CD4-positive, CD25-positive, alpha-beta regulatory T cell (primary cell): ENCODE measurements at regions not wholly inside any gene's neighbourhood (a gene's known extent, or its start where the extent isn't known, plus 50 kb on each side); places are given as distances from the start of the nearest gene placed in this dataset.

Experiments
- ATAC-seq, 2 donors: fragments of 150-1000 bp; cut with Tn5 transposase; one replicate each; pipeline ENCODE4 v1.10.0; 2021; ENCODE audit warnings: low read depth in 2 of 2, moderate number of reproducible peaks in 2 of 2, moderate library complexity in 1 of 2
- DNase-seq, 3 donors: peaks; one replicate each; pipeline versions ENCODE4 v3.0.0 to v3.0.0-alpha.2; 2012 to 2022; ENCODE audit warnings: mixed read lengths in 1 of 3
- H3K27ac ChIP-seq: one replicate; pipeline ENCODE4 v1.7.0; 2013; ENCODE audit warnings: mild to moderate bottlenecking, low read length; ENCODE audit not compliant: insufficient read depth, poor library complexity, severe bottlenecking
- H3K27me3 ChIP-seq: one replicate; pipeline ENCODE4 v1.7.0; 2013; ENCODE audit warnings: low read length; ENCODE audit not compliant: control insufficient read depth, insufficient read depth
- H3K36me3 ChIP-seq: one replicate; pipeline ENCODE4 v1.7.0; 2013; ENCODE audit warnings: mild to moderate bottlenecking, low read length, moderate library complexity; ENCODE audit not compliant: control insufficient read depth, insufficient read depth
- H3K4me1 ChIP-seq: 2 replicates; pipeline ENCODE4 v1.7.0; 2013; ENCODE audit warnings: mild to moderate bottlenecking, low read length; ENCODE audit not compliant: insufficient read depth, control insufficient read depth, poor library complexity, severe bottlenecking
- H3K4me3 ChIP-seq: one replicate; pipeline ENCODE4 v1.7.0; 2013; ENCODE audit warnings: low read depth, mild to moderate bottlenecking, low read length, moderate library complexity
- H3K9me3 ChIP-seq, 2 experiments: 1 replicate in 1 of 2; 2 replicates in 1 of 2; pipeline ENCODE4 v1.7.0; 2013; ENCODE audit warnings: low read length in 2 of 2, mild to moderate bottlenecking in 1 of 2, moderate library complexity in 1 of 2; ENCODE audit not compliant: control insufficient read depth in 2 of 2
- H3K27ac Mint-ChIP-seq, 3 donors: one replicate each; pipeline ENCODE4 v1.8.0; 2020 to 2022; ENCODE audit warnings: mild to moderate bottlenecking in 3 of 3, mixed read lengths in 3 of 3, moderate library complexity in 2 of 3
- H3K27me3 Mint-ChIP-seq: one replicate; pipeline ENCODE4 v1.8.0; 2022; ENCODE audit warnings: mild to moderate bottlenecking, mixed read lengths
- H3K36me3 Mint-ChIP-seq: one replicate; pipeline ENCODE4 v1.8.0; 2020; ENCODE audit warnings: mixed read lengths
- H3K4me1 Mint-ChIP-seq, 4 donors: one replicate each; pipeline ENCODE4 v1.8.0; 2020 to 2022; ENCODE audit warnings: mixed read lengths in 4 of 4, mild to moderate bottlenecking in 1 of 4
- H3K4me3 Mint-ChIP-seq, 4 donors: one replicate each; pipeline ENCODE4 v1.8.0; 2020 to 2022; ENCODE audit warnings: mild to moderate bottlenecking in 4 of 4, mixed read lengths in 4 of 4, moderate library complexity in 3 of 4
- H3K9me3 Mint-ChIP-seq, 7 donors: one replicate each; pipeline ENCODE4 v1.8.0; 2020 to 2022; ENCODE audit warnings: mixed read lengths in 7 of 7, mild to moderate bottlenecking in 3 of 7, moderate library complexity in 2 of 7

DNA sequence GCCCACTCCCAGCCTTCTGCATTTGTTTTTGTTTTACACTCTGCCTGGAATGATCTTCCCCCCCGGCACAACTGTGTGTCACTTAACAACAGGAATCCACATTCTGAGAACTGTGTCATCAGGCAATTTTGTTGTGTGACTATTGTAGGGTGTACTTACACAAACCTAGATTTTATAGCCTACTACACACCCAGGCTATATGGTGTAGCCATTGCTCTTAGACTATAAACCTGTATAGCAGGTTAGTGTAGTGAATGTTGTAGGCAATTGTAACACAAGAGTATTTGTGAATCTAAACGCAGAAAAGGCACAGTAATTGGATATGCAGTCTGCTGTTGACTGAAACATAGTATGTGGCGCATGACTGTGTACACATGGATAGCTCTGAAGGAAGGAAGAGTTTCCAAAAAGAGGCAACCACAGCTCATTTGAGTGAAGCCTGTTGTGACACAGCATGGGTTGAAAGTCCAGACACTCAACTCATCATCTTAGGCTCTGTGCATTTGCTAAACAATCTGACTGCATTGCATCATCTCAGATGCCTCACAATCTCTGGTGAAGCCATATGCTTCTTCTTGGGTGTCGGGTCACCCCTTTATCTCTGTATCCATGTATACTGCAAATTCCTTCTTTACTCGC, 506.6 kb upstream of the SPHKAP start:
- peaks cover 0 to 23% (median 5%) of the 10 kb centered on the region in 7 donors for H3K9me3 Mint-ChIP-seq
- no peaks in the 10 kb centered on the region for H3K36me3 Mint-ChIP-seq
- Histone ChIP-seq H3K9me3 (no peaks in the 10 kb centered on the region), H3K27ac (no peak overlapping the region), H3K4me3 (no peak overlapping the region), H3K36me3 (no peaks in the 10 kb centered on the region), H3K27me3 (no peaks in the 10 kb centered on the region), H3K4me1 (no peaks in the 10 kb centered on the region)
- H3K4me3 Mint-ChIP-seq: no peak overlapping the region
- H3K4me1 Mint-ChIP-seq: no peaks in the 10 kb centered on the region
- no peak overlapping the region for H3K27ac Mint-ChIP-seq
- no peak for DNase-seq
- no peaks in the 10 kb centered on the region for H3K27me3 Mint-ChIP-seq
- ATAC-seq: no peak

DNA sequence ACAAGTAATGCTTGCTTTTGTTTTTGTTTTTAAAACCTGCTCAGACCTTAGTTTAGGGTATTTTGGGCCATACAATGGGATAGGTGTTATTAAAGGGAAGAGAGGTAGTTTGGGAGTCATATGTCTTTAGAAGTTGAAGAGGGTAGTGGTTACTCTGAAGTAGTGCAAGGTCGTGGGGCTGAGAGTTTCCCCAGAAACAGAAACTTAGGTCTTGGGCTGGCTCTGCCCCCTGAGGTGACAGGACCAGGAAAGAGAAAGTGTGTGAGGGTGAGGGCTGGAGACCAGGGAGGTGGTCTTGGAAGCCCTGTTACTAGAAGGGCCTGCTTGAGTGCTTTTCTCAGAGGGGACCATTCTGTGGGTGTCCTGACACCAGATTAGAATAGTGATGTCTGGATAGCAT, 500.5 kb upstream of the SPHKAP start:
- DNase-seq (no peak), ATAC-seq (no peak)
- Mint-ChIP-seq H3K27me3 (no peaks in the 10 kb centered on the region), H3K36me3 (no peaks in the 10 kb centered on the region), H3K9me3 (peaks cover 3 to 16% (median 4%) of the 10 kb centered on the region in 7 donors), H3K27ac (no peak overlapping the region), H3K4me1 (no peaks in the 10 kb centered on the region), H3K4me3 (no peak overlapping the region)
- Histone ChIP-seq H3K4me3 (no peak overlapping the region), H3K27ac (no peak overlapping the region), H3K36me3 (no peaks in the 10 kb centered on the region), H3K4me1 (no peaks in the 10 kb centered on the region), H3K27me3 (no peaks in the 10 kb centered on the region), H3K9me3 (no peaks in the 10 kb centered on the region)

DNA sequence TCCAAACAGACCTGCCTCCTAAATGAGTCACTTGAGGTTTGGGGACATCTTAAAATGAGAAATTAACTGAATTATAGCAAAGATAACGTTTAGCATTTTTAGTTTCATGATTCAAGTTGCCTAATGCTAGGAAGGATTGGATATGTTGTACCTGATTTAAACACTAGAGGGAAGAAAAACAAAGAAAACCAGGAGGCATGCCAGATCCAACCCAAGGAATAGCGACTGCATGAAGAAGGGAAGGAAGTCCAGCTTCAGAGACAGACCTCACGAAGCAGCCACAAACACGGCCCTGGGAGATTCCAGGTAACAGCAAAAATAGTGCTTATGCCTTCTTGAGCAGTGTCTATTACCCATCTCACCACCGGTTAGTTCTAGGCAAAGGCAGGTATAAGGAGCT, 499.9 kb upstream of the SPHKAP start:
- H3K9me3 Mint-ChIP-seq: peaks cover 3 to 14% (median 4%) of the 10 kb centered on the region in 7 donors
- no peaks in the 10 kb centered on the region for H3K4me1 ChIP-seq
- no peak for DNase-seq
- no peaks in the 10 kb centered on the region for H3K27me3 Mint-ChIP-seq
- no peak overlapping the region for H3K4me3 Mint-ChIP-seq
- H3K27ac ChIP-seq: no peak overlapping the region
- H3K9me3 ChIP-seq: no peaks in the 10 kb centered on the region
- H3K4me3 ChIP-seq: no peak overlapping the region
- ATAC-seq: no peak
- no peaks in the 10 kb centered on the region for H3K36me3 Mint-ChIP-seq
- H3K27me3 ChIP-seq: no peaks in the 10 kb centered on the region
- H3K36me3 ChIP-seq: no peaks in the 10 kb centered on the region
- no peak overlapping the region for H3K27ac Mint-ChIP-seq
- no peaks in the 10 kb centered on the region for H3K4me1 Mint-ChIP-seq

DNA sequence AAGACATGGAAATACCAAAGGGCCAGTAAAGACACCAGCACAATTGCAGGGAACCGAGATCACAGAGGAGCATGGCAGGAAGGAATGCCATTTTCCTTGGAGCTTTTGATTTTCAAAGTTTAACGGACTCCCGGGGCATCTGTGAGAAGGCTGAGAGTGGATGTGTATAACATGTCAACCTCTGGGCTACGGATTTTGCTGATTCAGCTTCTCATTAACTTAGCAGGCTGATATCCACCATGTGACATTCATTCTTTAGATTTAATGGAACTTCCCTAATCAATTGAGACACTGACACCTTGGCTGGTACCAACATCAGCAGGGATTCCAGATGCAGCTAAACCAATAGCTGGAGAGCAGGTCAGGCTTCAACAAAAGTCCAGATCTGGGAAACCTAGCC, 496.6 kb upstream of the SPHKAP start:
- no peaks in the 10 kb centered on the region for H3K27me3 Mint-ChIP-seq
- no peak overlapping the region for H3K4me3 Mint-ChIP-seq
- ATAC-seq (no peak), DNase-seq (no peak)
- H3K27ac ChIP-seq: no peak overlapping the region
- no peak overlapping the region for H3K4me3 ChIP-seq
- no peaks in the 10 kb centered on the region for H3K36me3 Mint-ChIP-seq
- H3K36me3 ChIP-seq: no peaks in the 10 kb centered on the region
- no peak overlapping the region for H3K27ac Mint-ChIP-seq
- H3K4me1 Mint-ChIP-seq: no peaks in the 10 kb centered on the region
- H3K4me1 ChIP-seq: no peaks in the 10 kb centered on the region
- H3K9me3 ChIP-seq: no peaks in the 10 kb centered on the region
- no peaks in the 10 kb centered on the region for H3K27me3 ChIP-seq
- peaks cover 3 to 11% (median 4%) of the 10 kb centered on the region in 7 donors for H3K9me3 Mint-ChIP-seq

DNA sequence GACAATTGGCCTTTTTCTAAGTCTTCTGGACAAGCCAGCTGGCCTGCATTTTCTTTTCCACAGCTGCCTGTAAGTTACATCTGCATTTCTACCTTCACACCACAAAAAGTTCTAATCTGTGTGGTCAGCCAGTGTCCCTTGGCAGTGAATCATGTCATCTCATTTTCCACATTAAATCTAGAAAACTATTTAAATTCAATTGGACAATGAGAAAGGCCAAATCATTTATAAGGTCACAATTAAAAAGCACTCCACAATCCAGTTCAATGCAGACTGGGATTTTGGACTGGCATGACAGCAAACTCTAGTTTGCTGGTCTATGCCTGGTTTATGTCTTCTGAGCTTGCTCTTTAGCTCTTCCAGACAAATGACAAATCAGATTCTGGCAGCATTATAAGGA, 494.2 kb upstream of the SPHKAP start:
- Mint-ChIP-seq H3K27me3 (no peaks in the 10 kb centered on the region), H3K4me1 (no peaks in the 10 kb centered on the region), H3K4me3 (no peak overlapping the region), H3K9me3 (peaks cover 3 to 11% (median 3%) of the 10 kb centered on the region in 7 donors), H3K36me3 (no peaks in the 10 kb centered on the region), H3K27ac (no peak overlapping the region)
- H3K9me3 ChIP-seq: no peaks in the 10 kb centered on the region
- H3K27ac ChIP-seq: no peak overlapping the region
- DNase-seq (no peak), ATAC-seq (no peak)
- H3K27me3 ChIP-seq: no peaks in the 10 kb centered on the region
- no peak overlapping the region for H3K4me3 ChIP-seq
- H3K4me1 ChIP-seq: no peaks in the 10 kb centered on the region
- no peaks in the 10 kb centered on the region for H3K36me3 ChIP-seq

DNA sequence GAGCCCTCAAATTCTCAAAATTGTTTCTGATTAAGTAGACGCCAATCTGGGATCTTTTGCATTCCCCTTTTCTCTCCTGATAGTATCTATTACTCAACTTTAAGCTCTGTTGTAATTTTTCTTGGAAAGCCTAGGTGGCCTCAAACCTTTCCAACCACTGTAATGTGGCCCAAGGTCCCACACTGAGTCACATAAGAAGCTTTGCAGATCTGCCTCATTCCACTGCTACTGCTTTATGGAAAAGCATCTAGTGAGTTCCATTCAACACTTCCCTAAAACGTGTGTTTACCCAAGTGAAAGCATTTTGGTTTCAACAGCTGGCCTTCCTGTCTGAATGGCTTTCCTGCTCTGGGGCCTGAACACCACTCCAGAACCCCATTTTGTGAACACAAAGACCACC, 493.6 kb upstream of the SPHKAP start:
- H3K36me3 ChIP-seq: no peaks in the 10 kb centered on the region
- no peaks in the 10 kb centered on the region for H3K27me3 ChIP-seq
- DNase-seq (no peak), ATAC-seq (no peak)
- no peak overlapping the region for H3K27ac ChIP-seq
- Mint-ChIP-seq H3K4me3 (no peak overlapping the region), H3K27ac (no peak overlapping the region), H3K36me3 (no peaks in the 10 kb centered on the region), H3K4me1 (no peaks in the 10 kb centered on the region), H3K9me3 (peaks cover 3 to 11% (median 3%) of the 10 kb centered on the region in 7 donors), H3K27me3 (no peaks in the 10 kb centered on the region)
- H3K4me1 ChIP-seq: no peaks in the 10 kb centered on the region
- H3K4me3 ChIP-seq: no peak overlapping the region
- no peaks in the 10 kb centered on the region for H3K9me3 ChIP-seq

DNA sequence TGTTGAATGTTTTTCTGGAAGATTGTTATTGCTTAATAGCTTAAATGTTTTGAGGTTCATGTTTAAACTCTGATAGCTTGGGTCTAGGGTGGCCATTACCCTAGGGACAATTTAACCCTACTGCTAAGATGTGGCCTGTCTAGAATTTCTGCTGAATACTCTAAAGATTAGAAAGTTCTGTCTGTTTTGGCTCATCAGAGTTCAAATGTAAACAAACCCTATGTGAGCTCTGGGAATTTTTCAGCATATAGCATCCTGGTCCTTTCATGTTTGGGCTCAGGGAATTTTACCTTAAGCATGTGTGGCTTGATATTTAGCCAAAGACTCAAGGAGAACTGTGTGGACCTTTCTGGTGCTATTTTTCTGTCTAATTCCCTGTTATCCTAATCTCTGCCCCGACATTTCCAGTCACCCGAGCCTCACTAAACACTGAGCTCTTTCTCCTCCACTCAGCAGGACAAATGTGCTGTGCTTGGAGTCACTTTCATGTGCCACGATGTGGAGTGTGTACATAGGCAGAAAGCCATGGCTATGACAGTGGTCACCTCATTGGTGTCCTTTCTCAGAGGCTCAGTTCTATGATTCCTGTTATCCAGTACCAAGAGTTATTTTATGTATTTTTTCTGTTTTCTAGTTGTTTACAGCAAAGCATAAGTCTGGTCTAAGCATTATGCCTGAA, 492.5 kb upstream of the SPHKAP start:
- Histone ChIP-seq H3K4me1 (no peaks in the 10 kb centered on the region), H3K9me3 (no peaks in the 10 kb centered on the region), H3K27me3 (no peaks in the 10 kb centered on the region), H3K4me3 (no peak overlapping the region), H3K27ac (no peak overlapping the region), H3K36me3 (no peaks in the 10 kb centered on the region)
- DNase-seq (no peak), ATAC-seq (no peak)
- peak overlapping the region in 1 of 4 donors; percentile 84 for H3K4me3 Mint-ChIP-seq
- H3K27me3 Mint-ChIP-seq: no peaks in the 10 kb centered on the region
- no peaks in the 10 kb centered on the region for H3K4me1 Mint-ChIP-seq
- H3K27ac Mint-ChIP-seq: no peak overlapping the region
- peaks cover 2 to 11% (median 3%) of the 10 kb centered on the region in 7 donors for H3K9me3 Mint-ChIP-seq
- no peaks in the 10 kb centered on the region for H3K36me3 Mint-ChIP-seq

DNA sequence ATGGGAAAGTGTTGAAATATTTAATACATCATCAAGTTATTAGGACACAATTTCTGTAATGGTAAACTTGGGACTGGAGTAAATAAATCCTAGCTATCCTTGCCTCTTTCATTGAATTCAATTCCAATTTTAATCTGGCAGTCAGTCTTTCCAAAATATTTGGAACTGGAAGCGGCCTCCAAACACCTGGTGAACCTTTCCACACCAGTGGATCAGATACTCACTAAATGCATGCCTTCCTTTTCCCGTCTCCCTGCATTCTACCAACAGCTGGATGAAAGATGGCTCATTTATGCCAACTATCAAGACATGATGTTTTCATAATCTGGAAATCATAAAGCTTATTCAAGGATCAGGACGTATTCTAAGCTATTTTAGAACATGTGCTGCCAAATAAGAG, 488.2 kb upstream of the SPHKAP start:
- Histone ChIP-seq H3K27me3 (no peaks in the 10 kb centered on the region), H3K27ac (no peak overlapping the region), H3K4me1 (no peaks in the 10 kb centered on the region), H3K4me3 (no peak overlapping the region), H3K36me3 (no peaks in the 10 kb centered on the region), H3K9me3 (no peaks in the 10 kb centered on the region)
- H3K27ac Mint-ChIP-seq: no peak overlapping the region
- H3K27me3 Mint-ChIP-seq: no peaks in the 10 kb centered on the region
- H3K4me1 Mint-ChIP-seq: no peaks in the 10 kb centered on the region
- no peak overlapping the region for H3K4me3 Mint-ChIP-seq
- DNase-seq: no peak
- peaks cover 0 to 7% (median 3%) of the 10 kb centered on the region in 7 donors for H3K9me3 Mint-ChIP-seq
- H3K36me3 Mint-ChIP-seq: no peaks in the 10 kb centered on the region
- no peak for ATAC-seq
